HCT116 (cell line): ENCODE measurements at regions not wholly inside any gene's neighbourhood (a gene's known extent, or its start where the extent isn't known, plus 50 kb on each side); places are given as distances from the start of the nearest gene placed in this dataset.

ENCODE experiments used
- CTCF ChIP-seq, 3 experiments: fragments of 200-600 bp in 1 of 3; sonication (generic) in 1 of 3; IDR thresholded peaks in 2 of 3; conservative IDR thresholded peaks in 1 of 3; 2 replicates each; pipeline ENCODE4 v1.5.1; 2012 to 2017; ENCODE audit warnings: low read depth in 2 of 3, low read length in 2 of 3, antibody characterized with exemption in 1 of 3, borderline replicate concordance in 1 of 3, control low read depth in 1 of 3, mild to moderate bottlenecking in 1 of 3, mixed read lengths in 1 of 3, mixed run types in 1 of 3, moderate library complexity in 1 of 3; ENCODE audit not compliant: insufficient read depth in 1 of 3
- EZH2 ChIP-seq: fragments of 200-600 bp; sonication (generic); IDR thresholded peaks from 2 replicates; pipeline ENCODE4 v1.6.1; 2017; ENCODE audit warnings: antibody characterized with exemption, mixed run types
- MAX ChIP-seq: IDR thresholded peaks from 2 replicates; pipeline ENCODE4 v1.6.1; 2012
- POLR2A ChIP-seq: IDR thresholded peaks from 2 replicates; pipeline ENCODE4 v1.7.0; 2011; ENCODE audit warnings: borderline replicate concordance; ENCODE audit not compliant: insufficient read depth, insufficient read length; ENCODE audit errors: extremely low read depth
- POLR2AphosphoS5 ChIP-seq: IDR thresholded peaks from 2 replicates; pipeline ENCODE4 v1.6.1; 2011; ENCODE audit warnings: mild to moderate bottlenecking, low read depth, low read length, moderate library complexity
- RAD21 ChIP-seq: IDR thresholded peaks from 2 replicates; pipeline ENCODE4 v1.6.1; 2012; ENCODE audit warnings: low read depth, mild to moderate bottlenecking
- REST ChIP-seq: IDR thresholded peaks from 2 replicates; pipeline ENCODE4 v1.6.1; 2012; ENCODE audit warnings: low read depth
- TCF7L2 ChIP-seq: IDR thresholded peaks from 2 replicates; pipeline ENCODE4 v1.7.0; 2011; ENCODE audit warnings: borderline replicate concordance, inconsistent platforms; ENCODE audit not compliant: insufficient read depth, insufficient read length; ENCODE audit errors: extremely low read depth
- ZNF274 ChIP-seq: fragments of 200-500 bp; sonication (Bioruptor generic); IDR thresholded peaks from 2 replicates; pipeline ENCODE4 v1.6.1; 2014; ENCODE audit warnings: mild to moderate bottlenecking, low read depth, low read length, inconsistent platforms

- TF ChIP-seq POLR2A, result no peak
- no peak for TF ChIP-seq CTCF (IDR thresholded peaks at IDR 0.05 in 2 of 3, conservative IDR thresholded peaks at IDR 0.05 in 1 of 3; ENCODE audit: borderline replicate concordance in 1 of 3, insufficient read depth in 1 of 3, low read depth in 2 of 3, low read length in 2 of 3)
- TF ChIP-seq EZH2, result no peak
- no peak for TF ChIP-seq RAD21
- TF ChIP-seq TCF7L2, result no peak
- no peak for TF ChIP-seq POLR2AphosphoS5
- no peak for TF ChIP-seq MAX
- TF ChIP-seq ZNF274, result no peak
- TF ChIP-seq REST, result no peak
Measured at GRCh38 chr7:136728945-136729344, 139.5 kb upstream of the CHRM2 start.
